Gastroesophageal sphincter (tissue), 3 donors: ENCODE measurements at regions not wholly inside any gene's neighbourhood (a gene's known extent, or its start where the extent isn't known, plus 50 kb on each side); places are given as distances from the start of the nearest gene placed in this dataset.

ENCODE experiments used
- CTCF ChIP-seq, 4 experiments: fragments of 200-600 bp in 2 of 4; fragments of 450-650 bp in 2 of 4; sonication (generic) in 1 of 4; IDR thresholded peaks; one replicate each; pipeline ENCODE4 v1.5.1; 2017 to 2019; ENCODE audit warnings: antibody characterized with exemption in 4 of 4, mild to moderate bottlenecking in 2 of 4, moderate library complexity in 2 of 4
- POLR2AphosphoS5 ChIP-seq: sonication (generic); formaldehyde crosslinking; IDR thresholded peaks from one replicate; pipeline ENCODE4 v1.6.1; 2017; ENCODE audit warnings: antibody characterized with exemption

- TF ChIP-seq CTCF (IDR thresholded peaks at IDR 0.05) (no peak), POLR2AphosphoS5 (no peak)
Observed at GRCh38 chr5:72006361-72006760, 100.9 kb upstream of the MAP1B start.
